ENCODE measurements at regions not wholly inside any gene's neighbourhood (a gene's known extent, or its start where the extent isn't known, plus 50 kb on each side); places are given as distances from the start of the nearest gene placed in this dataset.

- TF ChIP-seq, protein P1, sequence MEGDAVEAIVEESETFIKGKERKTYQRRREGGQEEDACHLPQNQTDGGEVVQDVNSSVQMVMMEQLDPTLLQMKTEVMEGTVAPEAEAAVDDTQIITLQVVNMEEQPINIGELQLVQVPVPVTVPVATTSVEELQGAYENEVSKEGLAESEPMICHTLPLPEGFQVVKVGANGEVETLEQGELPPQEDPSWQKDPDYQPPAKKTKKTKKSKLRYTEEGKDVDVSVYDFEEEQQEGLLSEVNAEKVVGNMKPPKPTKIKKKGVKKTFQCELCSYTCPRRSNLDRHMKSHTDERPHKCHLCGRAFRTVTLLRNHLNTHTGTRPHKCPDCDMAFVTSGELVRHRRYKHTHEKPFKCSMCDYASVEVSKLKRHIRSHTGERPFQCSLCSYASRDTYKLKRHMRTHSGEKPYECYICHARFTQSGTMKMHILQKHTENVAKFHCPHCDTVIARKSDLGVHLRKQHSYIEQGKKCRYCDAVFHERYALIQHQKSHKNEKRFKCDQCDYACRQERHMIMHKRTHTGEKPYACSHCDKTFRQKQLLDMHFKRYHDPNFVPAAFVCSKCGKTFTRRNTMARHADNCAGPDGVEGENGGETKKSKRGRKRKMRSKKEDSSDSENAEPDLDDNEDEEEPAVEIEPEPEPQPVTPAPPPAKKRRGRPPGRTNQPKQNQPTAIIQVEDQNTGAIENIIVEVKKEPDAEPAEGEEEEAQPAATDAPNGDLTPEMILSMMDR (IDR thresholded peaks at IDR 0.05 in 8 of 11, conservative IDR thresholded peaks at IDR 0.05 in 3 of 11): no peak
- no peak for TF ChIP-seq POLR2A (IDR thresholded peaks at IDR 0.05)
Measured at GRCh38 chr5:68838157-68838718, 255.6 kb upstream of the SLC30A5 start.
